ENCODE measurements at regions not wholly inside any gene's neighbourhood (a gene's known extent, or its start where the extent isn't known, plus 50 kb on each side); places are given as distances from the start of the nearest gene placed in this dataset.

- TF ChIP-seq CTCF (IDR thresholded peaks at IDR 0.05) (no peak), TCF7 (CRISPR knock-in tag; IDR thresholded peaks at IDR 0.05; ENCODE audit: low read depth) (no peak), MXD4 (CRISPR knock-in tag; IDR thresholded peaks at IDR 0.05; ENCODE audit: borderline replicate concordance) (no peak), HMGA2 (CRISPR knock-in tag; IDR thresholded peaks at IDR 0.05) (no peak), PREB (CRISPR knock-in tag; IDR thresholded peaks at IDR 0.05; ENCODE audit: borderline replicate concordance) (no peak), ATF3 (CRISPR knock-in tag; conservative IDR thresholded peaks at IDR 0.05) (no peak), ZNF512 (CRISPR knock-in tag; IDR thresholded peaks at IDR 0.05; ENCODE audit: borderline replicate concordance) (no peak), NFYB (CRISPR knock-in tag; conservative IDR thresholded peaks at IDR 0.05; ENCODE audit: low read depth) (no peak)
These were observed 407.0 kb upstream of the SEL1L start for GRCh38 chr14:81940651-81941050.

Measured in WTC11 (cell line).